Ascending aorta (tissue), 2 donors: ENCODE measurements at regions not wholly inside any gene's neighbourhood (a gene's known extent, or its start where the extent isn't known, plus 50 kb on each side); places are given as distances from the start of the nearest gene placed in this dataset.

Source experiments
- DNase-seq, 2 donors: peaks; one replicate each; pipeline ENCODE4 v3.0.0-alpha.2; 2019; ENCODE audit warnings: low spot score in 2 of 2
- H3K27ac ChIP-seq, 2 donors: fragments of 200-600 bp; sonication (generic); one replicate each; pipeline ENCODE4 v1.5.1; 2016 to 2017; ENCODE audit warnings: mild to moderate bottlenecking in 1 of 2
- H3K27me3 ChIP-seq: fragments of 200-600 bp; sonication (generic); one replicate; pipeline ENCODE4 v1.5.1; 2017
- H3K36me3 ChIP-seq, 2 donors: fragments of 200-600 bp; sonication (generic); one replicate each; pipeline ENCODE4 v1.5.1; 2016
- H3K4me1 ChIP-seq, 2 donors: fragments of 200-600 bp; sonication (generic); one replicate each; pipeline ENCODE4 v1.5.1; 2016 to 2017; ENCODE audit warnings: mild to moderate bottlenecking in 1 of 2
- H3K4me3 ChIP-seq, 2 donors: fragments of 200-600 bp; sonication (generic); one replicate each; pipeline ENCODE4 v1.5.1; 2016 to 2017; ENCODE audit warnings: mild to moderate bottlenecking in 1 of 2
- H3K9me3 ChIP-seq, 2 donors: fragments of 200-600 bp; sonication (generic); one replicate each; pipeline ENCODE4 v1.5.1; 2016
- CTCF ChIP-seq, 3 experiments: fragments of 200-600 bp in 2 of 3; fragments of 450-650 bp in 1 of 3; sonication (generic) in 2 of 3; IDR thresholded peaks; one replicate each; pipeline ENCODE4 v1.5.1; 2016 to 2019; ENCODE audit warnings: antibody characterized with exemption in 3 of 3, mild to moderate bottlenecking in 1 of 3, moderate library complexity in 1 of 3
- intact Hi-C: fragments of 100-400 bp; cut with DNase I; formaldehyde crosslinking; loops from one replicate; pipeline ENCODE4 v1.15.1; 2023

GRCh38 chr16:5381481-5381880 is 283.9 kb upstream of the EEF2KMT start:
- intact Hi-C loops, result no loop called here
- DNase-seq, result no peak

GRCh38 chr16:5379954-5380353 is 282.4 kb upstream of the EEF2KMT start:
- no peak overlapping the region for H3K27ac ChIP-seq
- no peaks in the 10 kb centered on the region for H3K36me3 ChIP-seq
- DNase-seq, result no peak
- H3K4me3 ChIP-seq, result no peak overlapping the region
- no peaks in the 10 kb centered on the region for H3K27me3 ChIP-seq
- no peaks in the 10 kb centered on the region for H3K4me1 ChIP-seq
- no peak for TF ChIP-seq CTCF (IDR thresholded peaks at IDR 0.05)
- intact Hi-C loops, result no loop called here
- H3K9me3 ChIP-seq, result no peaks in the 10 kb centered on the region

More at GRCh38 chr16:5381481-5381880, 283.9 kb upstream of the EEF2KMT start:
- no peak for TF ChIP-seq CTCF (IDR thresholded peaks at IDR 0.05)
- no peaks in the 10 kb centered on the region for H3K4me1 ChIP-seq
- H3K9me3 ChIP-seq, result no peaks in the 10 kb centered on the region
- H3K27ac ChIP-seq, result no peak overlapping the region
- no peak overlapping the region for H3K4me3 ChIP-seq
- H3K27me3 ChIP-seq, result no peaks in the 10 kb centered on the region
- no peaks in the 10 kb centered on the region for H3K36me3 ChIP-seq

DNA sequence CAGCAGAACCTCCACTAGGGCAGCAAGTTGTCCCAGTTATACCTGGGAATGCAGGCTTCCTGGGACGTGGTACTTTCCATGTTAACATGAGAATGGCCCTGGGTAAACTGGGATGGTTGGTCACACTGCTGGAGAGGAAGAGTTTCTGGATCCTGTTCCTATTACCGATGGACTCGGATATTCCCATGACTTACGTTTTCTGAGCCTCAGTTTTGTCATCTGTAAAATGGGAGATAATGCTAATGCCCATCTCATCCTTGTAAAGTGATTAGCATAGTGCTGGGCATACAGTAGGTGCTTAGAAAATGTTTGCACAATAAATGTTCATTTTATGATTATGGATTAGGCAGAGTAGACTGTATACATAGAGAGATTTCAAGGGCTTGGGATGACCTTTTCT is 280.9 kb upstream of the EEF2KMT start:
- no peaks in the 10 kb centered on the region for H3K36me3 ChIP-seq
- no peak overlapping the region for H3K4me3 ChIP-seq
- no peaks in the 10 kb centered on the region for H3K27me3 ChIP-seq
- intact Hi-C loops, result no loop called here
- DNase-seq, result no peak
- no peaks in the 10 kb centered on the region for H3K4me1 ChIP-seq
- H3K9me3 ChIP-seq, result no peaks in the 10 kb centered on the region
- H3K27ac ChIP-seq, result no peak overlapping the region
- no peak for TF ChIP-seq CTCF (IDR thresholded peaks at IDR 0.05)

DNA sequence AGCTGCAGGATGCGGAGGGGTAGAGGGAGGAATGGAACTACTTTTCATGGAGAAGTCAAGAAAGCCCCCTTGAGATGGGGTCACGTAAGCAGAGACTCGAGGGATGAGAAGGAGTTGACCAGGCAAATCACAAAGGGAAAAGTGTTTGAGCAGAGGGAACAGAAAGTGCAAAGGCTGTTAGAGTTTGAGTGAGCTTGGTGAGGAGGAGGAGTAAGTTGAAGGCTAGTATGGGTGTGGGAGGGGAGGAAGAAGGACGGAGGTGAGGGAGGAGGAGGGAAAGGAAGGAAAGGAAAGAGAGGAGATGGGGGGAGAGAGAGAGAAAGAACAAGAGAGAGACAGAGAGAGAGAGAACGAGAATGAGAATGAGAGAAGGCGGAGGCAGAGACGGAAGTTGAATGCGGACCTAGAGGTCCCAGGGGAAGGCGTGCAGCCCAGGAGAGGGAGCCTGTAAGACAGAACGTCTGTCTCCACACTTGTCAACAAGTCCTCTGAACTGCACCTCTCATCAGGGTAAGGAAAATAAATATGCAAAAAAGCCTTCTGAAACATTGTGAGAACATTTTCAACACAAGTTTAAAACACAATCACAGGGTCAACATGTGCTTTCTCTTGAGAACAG is 279.8 kb upstream of the EEF2KMT start:
- intact Hi-C loops, result no loop called here
- no peaks in the 10 kb centered on the region for H3K9me3 ChIP-seq
- no peak overlapping the region for H3K27ac ChIP-seq
- no peak overlapping the region for H3K4me3 ChIP-seq
- no peak for TF ChIP-seq CTCF (IDR thresholded peaks at IDR 0.05)
- H3K36me3 ChIP-seq, result no peaks in the 10 kb centered on the region
- no peaks in the 10 kb centered on the region for H3K27me3 ChIP-seq
- no peak for DNase-seq
- H3K4me1 ChIP-seq, result no peaks in the 10 kb centered on the region

- no peaks in the 10 kb centered on the region for H3K4me1 ChIP-seq
- no peaks in the 10 kb centered on the region for H3K36me3 ChIP-seq
- no peak overlapping the region for H3K27ac ChIP-seq
- H3K4me3 ChIP-seq, result no peak overlapping the region
- no peaks in the 10 kb centered on the region for H3K9me3 ChIP-seq
- no peaks in the 10 kb centered on the region for H3K27me3 ChIP-seq
- no peak for DNase-seq
- intact Hi-C loops, result no loop called here
- no peak for TF ChIP-seq CTCF (IDR thresholded peaks at IDR 0.05)
These were observed 276.6 kb upstream of the EEF2KMT start for GRCh38 chr16:5374184-5374583.

DNA sequence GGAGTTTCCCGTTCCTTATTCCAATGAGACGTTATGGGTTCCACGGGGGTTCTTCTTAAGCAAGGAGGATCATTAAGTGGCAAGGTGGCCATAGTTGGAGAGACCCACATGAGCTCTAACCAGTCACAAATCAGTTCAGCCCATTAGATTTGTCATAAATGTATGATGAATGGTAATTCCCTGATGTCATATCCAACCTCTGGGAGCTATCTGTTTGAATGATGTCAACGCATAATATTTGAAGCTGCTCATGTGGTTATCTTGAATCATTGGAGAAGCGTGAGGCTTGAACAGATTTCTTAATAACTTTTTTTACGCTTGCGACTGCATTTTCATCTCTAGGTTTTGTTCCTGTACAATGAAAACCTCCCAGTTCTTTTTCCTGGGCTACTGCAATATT is 270.4 kb upstream of the EEF2KMT start:
- intact Hi-C loops, result no loop called here
- Histone ChIP-seq H3K27ac (no peak overlapping the region), H3K36me3 (no peaks in the 10 kb centered on the region), H3K27me3 (no peaks in the 10 kb centered on the region), H3K4me1 (no peaks in the 10 kb centered on the region), H3K9me3 (no peaks in the 10 kb centered on the region), H3K4me3 (no peak overlapping the region)
- DNase-seq, result no peak
- no peak for TF ChIP-seq CTCF (IDR thresholded peaks at IDR 0.05)
